Activated T-helper 1 cell treated with anti-CD3 and anti-CD28 coated beads, Interleukin-12 subunit alpha, Interleukin-12 subunit beta, Interleukin-2, Interleukin-4 antibody, amounts not matched to agents 30 ng/mL and 10 ng/mL and 1 ng/mL, durations not matched to agents 14 hours and 24 hours and 36 hours (primary cell): ENCODE measurements at regions not wholly inside any gene's neighbourhood (a gene's known extent, or its start where the extent isn't known, plus 50 kb on each side); places are given as distances from the start of the nearest gene placed in this dataset.

Source experiments
- DNase-seq: peaks from one replicate; pipeline ENCODE4 v3.0.0; 2021; ENCODE audit warnings: low spot score
- H3K27ac Mint-ChIP-seq: one replicate; pipeline ENCODE4 v1.8.0; 2021; ENCODE audit warnings: mild to moderate bottlenecking, mixed read lengths
- H3K27me3 Mint-ChIP-seq: one replicate; pipeline ENCODE4 v1.8.0; 2022; ENCODE audit warnings: mild to moderate bottlenecking, moderate library complexity, mixed read lengths; ENCODE audit not compliant: insufficient read depth
- H3K36me3 Mint-ChIP-seq: one replicate; pipeline ENCODE4 v1.8.0; 2021; ENCODE audit warnings: low read depth, mixed read lengths
- H3K4me1 Mint-ChIP-seq: one replicate; pipeline ENCODE4 v1.8.0; 2021; ENCODE audit warnings: low read depth, mixed read lengths
- H3K4me3 Mint-ChIP-seq: one replicate; pipeline ENCODE4 v1.8.0; 2021; ENCODE audit warnings: mild to moderate bottlenecking, moderate library complexity, mixed read lengths
- H3K9me3 Mint-ChIP-seq: one replicate; pipeline ENCODE4 v1.8.0; 2021; ENCODE audit warnings: mixed read lengths
- intact Hi-C: fragments of 100-400 bp; cut with micrococcal nuclease; formaldehyde crosslinking; loops from one replicate; pipeline ENCODE4 v1.15.1; 2024

- DNase-seq: no peak
- Mint-ChIP-seq H3K27me3 (peaks cover 5% of the 10 kb centered on the region), H3K4me1 (no peaks in the 10 kb centered on the region), H3K27ac (no peak overlapping the region), H3K9me3 (no peaks in the 10 kb centered on the region), H3K36me3 (no peaks in the 10 kb centered on the region), H3K4me3 (no peak overlapping the region)
- intact Hi-C loops: no loop called here
These were observed 507.2 kb downstream of the CDH26 start for GRCh38 chr20:60465439-60465838.

DNA sequence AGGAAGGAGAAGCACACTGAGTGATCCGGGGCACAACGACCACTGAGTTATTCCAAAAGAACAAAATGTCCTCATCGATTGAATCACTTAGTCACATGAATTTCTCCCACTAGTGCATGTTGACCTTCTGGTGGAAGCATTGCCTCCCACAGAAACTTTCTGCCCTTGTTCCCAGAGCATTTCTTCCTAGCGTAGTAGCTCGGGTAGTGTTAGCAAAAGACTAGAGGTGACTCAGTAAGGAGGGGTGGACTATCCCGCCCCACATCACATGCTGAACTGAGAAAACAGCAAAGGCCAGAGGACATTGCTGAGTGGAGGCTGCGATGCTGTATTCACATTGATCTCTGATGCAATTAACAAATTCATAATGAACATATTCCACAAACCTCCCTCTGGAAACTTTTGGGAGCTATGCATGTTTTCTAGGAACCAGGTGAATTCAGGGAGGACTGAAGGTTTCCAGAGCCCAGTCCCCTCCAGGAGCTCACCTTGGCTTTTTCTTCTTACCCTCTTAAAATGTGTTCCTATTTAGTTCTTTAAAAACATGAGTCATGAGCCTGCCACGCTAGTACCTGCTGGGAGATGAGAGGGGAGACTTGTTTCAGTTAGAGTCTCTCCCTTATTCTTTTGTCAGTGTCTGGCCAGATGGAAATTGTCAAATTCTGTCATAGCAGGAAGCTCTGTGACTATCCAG is 507.9 kb downstream of the CDH26 start:
- Mint-ChIP-seq H3K27me3 (peaks cover 7% of the 10 kb centered on the region), H3K27ac (no peak overlapping the region), H3K4me3 (no peak overlapping the region), H3K4me1 (no peaks in the 10 kb centered on the region), H3K36me3 (no peaks in the 10 kb centered on the region), H3K9me3 (no peaks in the 10 kb centered on the region)
- no peak for DNase-seq
- intact Hi-C loops: no loop called here

DNA sequence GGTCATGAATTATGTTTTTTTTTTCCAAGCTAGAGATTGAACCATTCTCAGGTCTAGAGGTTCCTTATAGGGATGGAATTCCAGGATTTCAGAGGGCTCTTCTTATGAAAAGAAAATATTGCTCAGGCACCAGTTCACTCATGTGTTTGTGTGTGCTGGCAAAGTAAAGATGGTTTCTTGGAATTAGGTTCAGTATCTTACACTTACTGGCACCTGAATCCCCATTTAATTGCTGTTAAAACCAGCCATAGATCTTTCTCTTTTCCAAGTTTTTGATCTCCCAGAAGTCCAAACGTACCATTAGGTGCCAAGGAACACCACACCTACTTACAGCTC is 508.4 kb downstream of the CDH26 start:
- no peak for DNase-seq
- Mint-ChIP-seq H3K4me1 (no peaks in the 10 kb centered on the region), H3K27ac (no peak overlapping the region), H3K4me3 (no peak overlapping the region), H3K9me3 (no peaks in the 10 kb centered on the region), H3K27me3 (peaks cover 7% of the 10 kb centered on the region), H3K36me3 (no peaks in the 10 kb centered on the region)
- intact Hi-C loops: no loop called here

DNA sequence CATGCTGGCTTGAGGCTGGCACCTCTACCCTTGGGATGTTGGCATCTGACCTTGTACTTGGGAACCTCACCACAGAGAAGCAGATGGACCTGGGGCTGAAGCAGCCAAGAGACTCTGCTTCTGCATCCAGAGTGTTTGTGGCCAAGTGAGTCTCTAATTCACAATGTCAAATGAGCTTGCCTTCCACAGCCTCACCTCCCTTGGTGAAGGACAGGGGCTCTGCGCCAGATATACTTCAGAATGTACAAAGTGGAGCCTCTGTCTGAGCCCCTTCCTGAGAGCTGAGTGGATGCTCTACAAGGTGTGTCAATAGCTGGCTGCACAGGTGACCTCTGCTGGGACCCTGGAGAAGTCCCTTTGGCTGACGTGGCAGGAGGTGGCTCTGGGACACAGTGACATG is 508.9 kb downstream of the CDH26 start:
- no peak for DNase-seq
- peaks cover 7% of the 10 kb centered on the region for H3K27me3 Mint-ChIP-seq
- H3K4me1 Mint-ChIP-seq: no peaks in the 10 kb centered on the region
- H3K27ac Mint-ChIP-seq: no peak overlapping the region
- no peaks in the 10 kb centered on the region for H3K36me3 Mint-ChIP-seq
- no peak overlapping the region for H3K4me3 Mint-ChIP-seq
- intact Hi-C loops: no loop called here
- no peaks in the 10 kb centered on the region for H3K9me3 Mint-ChIP-seq

DNA sequence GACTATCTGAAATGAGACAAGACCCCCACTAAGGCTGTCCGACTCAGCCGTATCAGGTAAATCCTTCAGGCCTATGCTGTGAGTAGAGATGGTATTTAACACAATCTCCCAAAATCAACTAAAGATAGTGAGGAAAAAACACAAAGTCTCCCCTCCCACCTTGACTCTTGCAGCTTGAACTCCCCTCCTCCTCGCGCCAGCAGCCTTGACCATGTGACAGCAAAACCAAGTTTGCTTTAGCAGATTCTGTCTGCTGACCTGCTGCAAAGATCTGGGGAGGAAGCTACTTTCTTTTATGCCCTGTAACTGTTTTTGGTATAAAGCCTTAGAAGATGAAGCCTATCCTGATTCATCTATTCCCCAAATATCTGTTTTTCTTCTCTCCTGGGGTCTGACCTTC is 509.5 kb downstream of the CDH26 start:
- Mint-ChIP-seq H3K9me3 (no peaks in the 10 kb centered on the region), H3K27ac (no peak overlapping the region), H3K27me3 (peaks cover 7% of the 10 kb centered on the region), H3K4me1 (no peaks in the 10 kb centered on the region), H3K4me3 (no peak overlapping the region), H3K36me3 (no peaks in the 10 kb centered on the region)
- intact Hi-C loops: no loop called here
- no peak for DNase-seq

- no peaks in the 10 kb centered on the region for H3K4me1 Mint-ChIP-seq
- peaks cover 7% of the 10 kb centered on the region for H3K27me3 Mint-ChIP-seq
- no peaks in the 10 kb centered on the region for H3K9me3 Mint-ChIP-seq
- no peak for DNase-seq
- no peak overlapping the region for H3K27ac Mint-ChIP-seq
- H3K36me3 Mint-ChIP-seq: no peaks in the 10 kb centered on the region
- H3K4me3 Mint-ChIP-seq: no peak overlapping the region
- intact Hi-C loops: no loop called here
These were observed 511.6 kb downstream of the CDH26 start for GRCh38 chr20:60469829-60470228.

DNA sequence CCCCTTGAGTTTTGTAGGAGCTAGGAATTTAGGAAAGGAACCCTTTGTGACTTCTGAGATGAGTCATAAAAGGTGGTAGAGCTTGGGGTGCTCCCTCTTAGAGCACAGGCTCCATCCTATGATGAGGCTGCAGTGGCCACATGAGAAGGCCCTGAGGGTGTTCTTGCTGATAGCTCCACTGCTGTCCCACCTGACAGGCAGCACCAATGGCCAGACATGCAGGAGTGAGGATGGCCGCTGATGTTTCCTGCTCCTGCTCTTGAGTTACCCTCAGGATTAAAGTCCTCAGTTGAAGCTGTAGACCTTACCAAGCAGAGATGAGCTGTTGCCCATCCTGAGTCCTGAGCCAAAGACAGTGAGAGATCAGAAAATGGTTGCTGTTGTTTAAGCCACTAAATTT is 512.1 kb downstream of the CDH26 start:
- no peak for DNase-seq
- intact Hi-C loops: no loop called here
- Mint-ChIP-seq H3K9me3 (no peaks in the 10 kb centered on the region), H3K36me3 (no peaks in the 10 kb centered on the region), H3K4me1 (no peaks in the 10 kb centered on the region), H3K4me3 (no peak overlapping the region), H3K27ac (no peak overlapping the region), H3K27me3 (peaks cover 7% of the 10 kb centered on the region)

DNA sequence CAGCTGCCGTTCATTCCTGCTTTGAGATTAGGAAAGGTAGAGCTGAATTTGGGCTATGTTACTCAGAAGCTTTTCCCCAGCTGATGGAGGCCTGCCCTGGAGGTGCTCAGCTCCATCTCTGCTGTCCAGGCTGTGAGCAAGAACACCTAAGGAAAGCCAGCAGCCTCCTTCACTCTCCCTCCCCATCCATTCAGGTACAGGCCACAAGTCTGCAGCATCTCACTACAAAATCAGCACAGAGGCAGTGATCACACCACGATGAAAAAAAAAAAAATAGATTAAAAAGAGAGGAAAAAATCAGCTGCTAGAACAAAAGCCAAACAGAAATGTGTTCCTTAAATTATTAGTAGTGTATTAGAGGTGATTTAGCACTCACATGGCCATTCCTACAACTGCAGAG is 515.0 kb downstream of the CDH26 start:
- no peak for DNase-seq
- H3K36me3 Mint-ChIP-seq: no peaks in the 10 kb centered on the region
- no peaks in the 10 kb centered on the region for H3K9me3 Mint-ChIP-seq
- no peaks in the 10 kb centered on the region for H3K4me1 Mint-ChIP-seq
- intact Hi-C loops: no loop called here
- H3K4me3 Mint-ChIP-seq: no peak overlapping the region
- peaks cover 4% of the 10 kb centered on the region for H3K27me3 Mint-ChIP-seq
- no peak overlapping the region for H3K27ac Mint-ChIP-seq

- Mint-ChIP-seq H3K4me1 (no peaks in the 10 kb centered on the region), H3K4me3 (no peak overlapping the region), H3K9me3 (no peaks in the 10 kb centered on the region), H3K27me3 (peaks cover 4% of the 10 kb centered on the region), H3K27ac (no peak overlapping the region), H3K36me3 (no peaks in the 10 kb centered on the region)
- intact Hi-C loops: no loop called here
- no peak for DNase-seq
These were observed 516.2 kb downstream of the CDH26 start for GRCh38 chr20:60474385-60474910.

GRCh38 chr20:60476045-60476444 is 517.8 kb downstream of the CDH26 start:
- no peak for DNase-seq
- H3K36me3 Mint-ChIP-seq: no peaks in the 10 kb centered on the region
- H3K4me1 Mint-ChIP-seq: no peaks in the 10 kb centered on the region
- no peak overlapping the region for H3K4me3 Mint-ChIP-seq
- no peak overlapping the region for H3K27ac Mint-ChIP-seq
- no peaks in the 10 kb centered on the region for H3K27me3 Mint-ChIP-seq
- intact Hi-C loops: no loop called here
- H3K9me3 Mint-ChIP-seq: no peaks in the 10 kb centered on the region

GRCh38 chr20:60477958-60478357 is 519.7 kb downstream of the CDH26 start:
- Mint-ChIP-seq H3K9me3 (no peaks in the 10 kb centered on the region), H3K4me1 (no peaks in the 10 kb centered on the region), H3K27ac (no peak overlapping the region), H3K36me3 (no peaks in the 10 kb centered on the region), H3K27me3 (no peaks in the 10 kb centered on the region), H3K4me3 (no peak overlapping the region)
- DNase-seq: no peak
- intact Hi-C loops: no loop called here

- DNase-seq: no peak
- intact Hi-C loops: no loop called here
- H3K4me1 Mint-ChIP-seq: no peaks in the 10 kb centered on the region
- no peaks in the 10 kb centered on the region for H3K27me3 Mint-ChIP-seq
- no peak overlapping the region for H3K4me3 Mint-ChIP-seq
- H3K36me3 Mint-ChIP-seq: no peaks in the 10 kb centered on the region
- H3K27ac Mint-ChIP-seq: no peak overlapping the region
- no peaks in the 10 kb centered on the region for H3K9me3 Mint-ChIP-seq
These were observed 520.3 kb downstream of the CDH26 start for GRCh38 chr20:60478533-60478932.

DNA sequence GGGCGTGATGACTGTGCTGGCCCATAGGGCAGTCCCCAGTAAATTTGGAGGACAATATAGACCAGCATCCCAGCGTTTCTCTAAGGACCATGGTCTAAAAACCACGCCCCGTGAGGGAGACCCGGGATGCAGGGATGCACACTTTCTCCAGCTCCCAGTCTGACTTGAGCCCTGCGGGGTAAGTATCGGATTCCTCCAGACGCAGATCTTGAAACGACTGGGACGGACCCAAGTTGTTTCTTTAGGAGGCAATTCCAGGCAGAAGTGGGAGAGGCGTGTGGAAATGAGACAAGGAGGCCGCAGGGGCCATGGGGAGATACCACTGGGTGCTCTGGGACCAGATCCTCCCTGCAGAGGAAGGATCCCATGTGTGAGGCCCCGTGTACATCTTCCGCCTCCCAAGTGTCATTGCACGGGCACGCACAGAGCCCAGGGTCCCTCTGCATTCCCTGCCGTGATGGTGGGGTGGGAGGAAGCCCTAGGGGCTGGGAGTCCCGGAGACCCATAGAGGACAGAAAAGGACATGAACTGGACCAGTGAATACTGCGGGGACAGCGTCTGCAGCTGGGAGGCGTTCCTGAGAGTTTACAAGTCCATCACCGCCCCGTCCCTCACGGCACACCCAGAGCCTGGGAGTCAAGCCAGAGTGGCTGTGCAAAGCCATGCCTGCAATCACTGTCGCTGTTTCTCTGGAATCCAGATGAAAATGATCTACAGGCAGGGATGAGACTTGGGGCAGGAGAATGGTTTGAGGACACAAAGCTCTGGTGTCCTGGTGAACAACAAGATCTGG is 522.9 kb downstream of the CDH26 start:
- DNase-seq: no peak
- Mint-ChIP-seq H3K9me3 (no peaks in the 10 kb centered on the region), H3K4me3 (no peak overlapping the region), H3K27me3 (no peaks in the 10 kb centered on the region), H3K36me3 (no peaks in the 10 kb centered on the region), H3K27ac (no peak overlapping the region), H3K4me1 (no peaks in the 10 kb centered on the region)
- intact Hi-C loops: no loop called here
